ENCODE measurements at regions not wholly inside any gene's neighbourhood (a gene's known extent, or its start where the extent isn't known, plus 50 kb on each side); places are given as distances from the start of the nearest gene placed in this dataset.

- TF ChIP-seq CTCF (conservative IDR thresholded peaks at IDR 0.05; ENCODE audit: low read depth, low read length) (no peak), EZH2 (IDR thresholded peaks at IDR 0.05; ENCODE audit: borderline replicate concordance, low read depth, low read length, poor library complexity, severe bottlenecking) (no peak)
Measured at GRCh38 chr19:30277941-30278881, 94.0 kb upstream of the ZNF536 start.
